Ovary (tissue), 7 donors: ENCODE measurements at regions not wholly inside any gene's neighbourhood (a gene's known extent, or its start where the extent isn't known, plus 50 kb on each side); places are given as distances from the start of the nearest gene placed in this dataset.

Source experiments
- DNase-seq, 5 donors: peaks; one replicate each; pipeline ENCODE4 v3.0.0-alpha.2; 2019 to 2020
- H3K27ac ChIP-seq, 2 donors: fragments of 200-600 bp; one replicate each; pipeline versions ENCODE4 v1.5.1 to v1.8.0; 2019 to 2022
- H3K27me3 ChIP-seq: fragments of 200-600 bp; one replicate; pipeline ENCODE4 v1.8.0; 2022
- H3K36me3 ChIP-seq: fragments of 200-600 bp; sonication (generic); one replicate; pipeline ENCODE4 v1.5.1; 2019
- H3K4me1 ChIP-seq: one replicate; pipeline ENCODE4 v1.8.1; 2013; ENCODE audit warnings: mild to moderate bottlenecking, moderate library complexity; ENCODE audit not compliant: insufficient read depth
- H3K4me3 ChIP-seq: fragments of 200-600 bp; sonication (generic); one replicate; pipeline ENCODE4 v1.5.1; 2017
- H3K9me3 ChIP-seq, 2 donors: fragments of 200-600 bp in 1 of 2; sonication (generic) in 1 of 2; one replicate each; pipeline versions ENCODE4 v1.5.1 to v1.8.1; 2013 to 2019; ENCODE audit warnings: mild to moderate bottlenecking in 1 of 2, moderate library complexity in 1 of 2
- CTCF ChIP-seq, 3 donors: fragments of 450-650 bp in 2 of 3; fragments of 200-600 bp in 1 of 3; IDR thresholded peaks; one replicate each; pipeline versions ENCODE4 v1.5.1 to v1.8.0; 2016 to 2022; ENCODE audit warnings: antibody characterized with exemption in 3 of 3, mild to moderate bottlenecking in 1 of 3
- EP300 ChIP-seq: sonication (generic); formaldehyde crosslinking; IDR thresholded peaks from one replicate; pipeline ENCODE4 v1.6.1; 2017; ENCODE audit warnings: antibody characterized with exemption
- POLR2A ChIP-seq: fragments of 450-650 bp; IDR thresholded peaks from one replicate; pipeline ENCODE4 v1.6.1; 2017; ENCODE audit warnings: antibody characterized with exemption, mild to moderate bottlenecking, moderate library complexity
- WGBS, 3 donors: extraction: QIAGEN DNeasy Blood & Tissue Kit in 1 of 3; methylation state at CpG; one replicate each; pipeline versions ENCODE4 v1.1.5 to v1.1.7; 2013 to 2017; 5-methylcytosine and 5-hydroxymethylcytosine counted together
- intact Hi-C, 4 donors: fragments of 100-400 bp; cut with DNase I; formaldehyde crosslinking; loops; one replicate each; pipeline versions ENCODE4 v1.11.0 to v1.15.1; 2022 to 2023
- donor health status: DM: no; HTN: no; CAD: no; lungs with moderate emphysema.
- donor health status: DM: no; HTN: no; CAD: no.
- donor health status: Bipolar disorder and iron deficiency.
- donor health status: DM: no; HTN: no; CAD: no.
- donor health status: DM: yes; HTN: yes; CAD: no.

DNA sequence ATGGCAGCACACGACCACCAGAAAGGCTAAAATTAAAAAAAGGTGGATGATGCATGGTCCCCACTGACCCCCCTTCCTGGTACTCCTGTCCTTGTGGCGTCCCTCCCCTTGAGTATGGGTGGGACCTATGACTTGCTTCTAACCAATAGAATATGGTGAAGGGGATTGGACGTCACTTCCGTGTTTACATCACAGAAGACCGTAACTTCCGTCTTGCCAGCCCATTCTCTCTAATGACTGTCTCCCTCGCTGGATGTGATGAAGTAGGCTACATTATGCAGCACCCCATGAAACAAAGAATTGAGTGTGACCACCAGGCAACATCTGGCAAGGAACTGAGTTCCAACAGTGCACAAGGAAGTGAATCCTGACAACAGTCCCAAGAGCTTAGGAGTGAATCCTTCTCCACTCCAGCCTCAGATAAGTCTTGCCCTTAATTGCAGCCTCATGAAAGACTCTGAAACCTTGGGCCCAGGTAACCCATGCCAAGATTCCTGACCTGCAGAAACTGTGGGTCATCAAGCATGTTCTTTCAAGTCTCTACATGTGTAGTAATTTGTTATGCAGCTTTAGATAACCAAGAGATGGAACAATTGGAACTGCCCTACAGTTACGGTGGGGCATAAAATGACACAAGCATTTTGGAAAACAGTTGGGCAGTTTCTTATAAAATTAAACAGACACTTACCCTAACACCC, 80.1 kb upstream of the NPAS2 start:
- TF ChIP-seq EP300 (no peak), CTCF (IDR thresholded peaks at IDR 0.05) (no peak), POLR2A (no peak)
- intact Hi-C loops = no loop called here
- Histone ChIP-seq H3K27ac (no peak overlapping the region), H3K27me3 (no peaks in the 10 kb centered on the region), H3K36me3 (no peaks in the 10 kb centered on the region), H3K4me1 (peaks cover 2% of the 10 kb centered on the region), H3K4me3 (no peak overlapping the region), H3K9me3 (no peaks in the 10 kb centered on the region)
- WGBS, 3 donors = 92 to 94% (median 93%) methylated on average over 8 of the region's 8 CpGs
- DNase-seq = no peak

DNA sequence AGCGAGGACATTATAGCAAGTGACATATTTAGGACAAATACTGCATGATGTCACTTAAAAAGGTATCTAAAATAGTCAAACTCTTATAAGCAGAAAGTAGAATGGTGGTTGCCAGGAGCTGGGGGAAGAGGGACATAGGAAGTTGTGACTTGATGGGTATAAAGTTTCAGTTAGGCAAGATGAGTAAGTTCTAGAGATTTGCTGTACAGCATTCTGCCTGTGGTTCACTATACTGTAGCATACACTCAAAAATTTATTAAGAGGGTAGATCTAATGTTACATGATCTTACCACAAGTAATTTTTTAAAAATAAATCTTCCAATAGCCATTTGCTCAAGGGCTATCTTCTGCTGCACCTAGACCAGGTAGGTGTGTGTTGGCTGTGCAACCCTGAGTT, 78.1 kb upstream of the NPAS2 start:
- Histone ChIP-seq H3K27ac (no peak overlapping the region), H3K36me3 (no peaks in the 10 kb centered on the region), H3K4me3 (no peak overlapping the region), H3K27me3 (no peaks in the 10 kb centered on the region), H3K9me3 (no peaks in the 10 kb centered on the region), H3K4me1 (peaks cover 2% of the 10 kb centered on the region)
- no peak for DNase-seq
- 94 to 98% (median 94%) methylated on average over 1 of the region's 1 CpG for WGBS, 3 donors
- intact Hi-C loops = no loop called here
- TF ChIP-seq CTCF (IDR thresholded peaks at IDR 0.05) = no peak
- no peak for TF ChIP-seq EP300
- no peak for TF ChIP-seq POLR2A

- Histone ChIP-seq H3K27me3 (no peaks in the 10 kb centered on the region), H3K36me3 (no peaks in the 10 kb centered on the region), H3K27ac (no peak overlapping the region), H3K4me1 (peaks cover 2% of the 10 kb centered on the region), H3K9me3 (no peaks in the 10 kb centered on the region), H3K4me3 (no peak overlapping the region)
- intact Hi-C loops = no loop called here
- no peak for TF ChIP-seq POLR2A
- no peak for TF ChIP-seq EP300
- TF ChIP-seq CTCF (IDR thresholded peaks at IDR 0.05) = no peak
- DNase-seq = peak in 3 of 5 donors; percentile 13 to 55 (median 24)
- WGBS, 3 donors = 10 to 12% (median 11%) methylated on average over 12 of the region's 12 CpGs
Measured at GRCh38 chr2:100742277-100743254, 77.4 kb upstream of the NPAS2 start.

- DNase-seq = no peak
- WGBS, 3 donors = 29 to 50% (median 49%) methylated on average over 5 of the region's 5 CpGs
Measured at GRCh38 chr2:100743741-100744140, 76.2 kb upstream of the NPAS2 start.

More at GRCh38 chr2:100743741-100744140, 76.2 kb upstream of the NPAS2 start:
- intact Hi-C loops = no loop called here
- Histone ChIP-seq H3K9me3 (no peaks in the 10 kb centered on the region), H3K36me3 (no peaks in the 10 kb centered on the region), H3K4me1 (peaks cover 2% of the 10 kb centered on the region), H3K27ac (no peak overlapping the region), H3K27me3 (no peaks in the 10 kb centered on the region), H3K4me3 (no peak overlapping the region)
- TF ChIP-seq POLR2A (no peak), EP300 (no peak), CTCF (IDR thresholded peaks at IDR 0.05) (no peak)
